BLaER1 treated with 17β-estradiol and CSF1 and Interleukin-3, amounts not matched to agents 10 nM and 100 nM (cell line): ENCODE measurements at regions not wholly inside any gene's neighbourhood (a gene's known extent, or its start where the extent isn't known, plus 50 kb on each side); places are given as distances from the start of the nearest gene placed in this dataset.

ENCODE experiments used
- H3K27ac ChIP-seq, 11 experiments: shearing (Covaris generic); formaldehyde crosslinking; 2 replicates each; pipeline ENCODE4 v1.8.1; 2022
- H3K27me3 ChIP-seq, 11 experiments: shearing (Covaris generic); formaldehyde crosslinking; 2 replicates each; pipeline ENCODE4 v1.8.1; 2022
- H3K36me3 ChIP-seq, 11 experiments: shearing (Covaris generic); formaldehyde crosslinking; 2 replicates each; pipeline ENCODE4 v1.8.1; 2022
- H3K4me1 ChIP-seq, 10 experiments: shearing (Covaris generic); formaldehyde crosslinking; 2 replicates each; pipeline ENCODE4 v1.8.1; 2022
- H3K4me2 ChIP-seq, 11 experiments: shearing (Covaris generic); formaldehyde crosslinking; 2 replicates each; pipeline ENCODE4 v1.8.1; 2022
- H3K4me3 ChIP-seq, 10 experiments: shearing (Covaris generic); formaldehyde crosslinking; 2 replicates each; pipeline ENCODE4 v1.8.1; 2022
- H3K9ac ChIP-seq, 11 experiments: shearing (Covaris generic); formaldehyde crosslinking; 2 replicates each; pipeline ENCODE4 v1.8.1; 2022
- H3K9me3 ChIP-seq, 11 experiments: shearing (Covaris generic); formaldehyde crosslinking; replicated peaks in 1 of 11; 2 replicates each; pipeline ENCODE4 v1.8.1; 2022
- H4K20me1 ChIP-seq, 11 experiments: shearing (Covaris generic); formaldehyde crosslinking; 2 replicates each; pipeline ENCODE4 v1.8.1; 2022
- Cebpa-rat ChIP-seq, 11 experiments: shearing (Covaris generic); IDR thresholded peaks; 2 replicates each; pipeline ENCODE4 v1.8.1; 2022

DNA sequence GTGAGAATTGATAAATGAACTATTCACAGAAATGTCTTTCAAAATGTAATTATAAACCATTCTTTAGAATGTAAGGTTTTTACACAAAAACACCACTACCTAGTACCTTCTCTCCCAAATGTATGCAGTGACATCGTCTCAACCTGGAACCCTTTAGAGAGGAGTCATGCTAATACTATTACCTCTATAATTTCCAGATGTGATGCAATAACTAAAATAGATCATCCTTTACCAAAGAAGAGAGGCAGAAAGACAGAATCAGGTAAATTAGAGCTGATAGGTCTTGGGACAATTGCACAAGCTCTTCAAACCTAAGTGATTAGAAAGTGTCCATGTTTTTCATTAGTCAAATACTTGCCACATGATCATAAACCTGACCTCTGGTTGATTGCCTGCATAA is 96.7 kb downstream of the HDGFL1 start:
- Histone ChIP-seq H3K36me3 (no peaks in the 10 kb centered on the region), H3K27ac (no peak overlapping the region), H4K20me1 (no peaks in the 10 kb centered on the region), H3K4me3 (no peak overlapping the region), H3K4me1 (peaks cover 0 to 16% (median 10%) of the 10 kb centered on the region in 10 experiments; a peak in 14 of 20 replicates), H3K9me3 (no peaks in the 10 kb centered on the region; a peak in 1 of 22 replicates), H3K4me2 (no peak overlapping the region), H3K9ac (no peak overlapping the region), H3K27me3 (no peaks in the 10 kb centered on the region)
- peak in 2 of 11 experiments; percentile 38 to 42; a peak in 2 of 22 replicates for TF ChIP-seq Cebpa-rat (IDR thresholded peaks at IDR 0.05)

DNA sequence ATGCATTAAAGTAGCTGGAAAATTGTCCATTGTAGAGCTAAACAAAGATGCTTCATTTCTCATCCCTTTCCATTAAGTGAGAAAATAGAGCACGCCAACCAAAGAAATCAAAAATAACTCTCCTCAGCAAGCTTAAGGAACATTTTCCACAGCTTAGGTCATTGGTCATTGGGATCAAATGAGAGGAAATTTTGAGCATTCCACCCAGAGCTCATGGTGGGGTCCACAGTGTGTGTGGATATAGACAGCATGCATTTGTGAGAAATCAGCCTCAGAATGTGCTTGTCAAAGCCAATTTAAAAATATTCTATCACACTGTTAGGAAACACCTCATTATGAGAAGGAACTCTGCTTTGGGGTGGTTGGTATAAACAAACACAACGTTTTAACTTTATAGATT is 97.2 kb downstream of the HDGFL1 start:
- Histone ChIP-seq H3K4me2 (no peak overlapping the region), H3K9me3 (no peaks in the 10 kb centered on the region; a peak in 1 of 22 replicates), H3K36me3 (no peaks in the 10 kb centered on the region), H3K27ac (no peak overlapping the region), H4K20me1 (no peaks in the 10 kb centered on the region), H3K4me3 (no peak overlapping the region), H3K9ac (no peak overlapping the region), H3K27me3 (no peaks in the 10 kb centered on the region), H3K4me1 (peaks cover 0 to 18% (median 12%) of the 10 kb centered on the region in 10 experiments; a peak in 14 of 20 replicates)
- no peak for TF ChIP-seq Cebpa-rat (IDR thresholded peaks at IDR 0.05)

DNA sequence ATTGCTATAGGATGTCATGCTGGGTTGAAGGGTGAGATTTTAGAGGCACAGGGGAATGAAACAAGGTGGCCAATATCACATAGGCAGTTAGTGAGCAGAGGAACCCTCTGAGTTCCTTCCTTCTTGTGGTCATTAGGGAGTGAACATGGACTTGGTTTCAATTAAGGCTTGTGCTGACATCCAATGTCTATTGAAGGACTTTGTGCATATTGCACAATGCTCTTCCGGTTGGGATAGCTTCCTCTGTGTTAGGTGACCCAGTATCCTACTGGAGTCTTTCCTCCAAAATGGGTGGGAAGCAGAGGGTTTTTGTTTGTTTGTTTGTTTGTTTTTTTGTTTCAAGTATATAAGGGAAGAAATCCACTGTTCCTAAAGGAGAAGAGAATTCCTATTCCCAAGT is 98.5 kb downstream of the HDGFL1 start:
- peak in 1 of 11 experiments; percentile 10; a peak in 1 of 22 replicates for TF ChIP-seq Cebpa-rat (IDR thresholded peaks at IDR 0.05)
- no peaks in the 10 kb centered on the region for H3K36me3 ChIP-seq
- peaks cover 0 to 18% (median 12%) of the 10 kb centered on the region in 10 experiments; a peak in 14 of 20 replicates for H3K4me1 ChIP-seq
- H3K9ac ChIP-seq, result no peak overlapping the region
- H3K27me3 ChIP-seq, result no peaks in the 10 kb centered on the region
- H3K9me3 ChIP-seq, result no peaks in the 10 kb centered on the region; a peak in 1 of 22 replicates
- peak overlapping the region in 3 of 11 experiments; percentile 7 to 23 (median 13); a peak in 1 of 22 replicates for H3K4me2 ChIP-seq
- H3K27ac ChIP-seq, result no peak overlapping the region
- no peak overlapping the region for H3K4me3 ChIP-seq
- H4K20me1 ChIP-seq, result no peaks in the 10 kb centered on the region

DNA sequence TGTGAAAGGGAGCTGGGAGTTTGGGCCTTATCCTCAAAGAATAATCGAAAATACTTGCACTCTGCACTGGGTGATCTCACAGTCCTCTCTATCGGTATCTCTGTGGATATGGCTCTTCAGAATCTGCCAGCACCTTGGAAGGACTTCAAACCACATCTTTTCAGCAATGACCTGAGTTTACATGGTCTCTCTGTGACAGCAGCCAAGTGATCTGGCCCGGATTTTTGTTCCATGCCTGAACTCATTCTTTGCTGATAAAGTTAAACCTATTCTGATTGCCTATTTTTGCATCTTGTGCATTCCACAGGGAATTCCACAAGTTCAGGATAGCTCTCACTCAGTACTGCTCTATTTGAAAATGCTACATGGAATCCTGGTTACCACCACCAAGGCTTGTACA is 98.9 kb downstream of the HDGFL1 start:
- Histone ChIP-seq H3K9ac (no peak overlapping the region), H3K4me3 (no peak overlapping the region), H3K27me3 (no peaks in the 10 kb centered on the region), H3K9me3 (no peaks in the 10 kb centered on the region; a peak in 1 of 22 replicates), H4K20me1 (no peaks in the 10 kb centered on the region), H3K4me2 (peak overlapping the region in 1 of 11 experiments; percentile 23; a peak in 1 of 22 replicates), H3K27ac (no peak overlapping the region), H3K36me3 (no peaks in the 10 kb centered on the region), H3K4me1 (peaks cover 0 to 18% (median 12%) of the 10 kb centered on the region in 10 experiments; a peak in 14 of 20 replicates)
- TF ChIP-seq Cebpa-rat (IDR thresholded peaks at IDR 0.05), result no peak

GRCh38 chr6:22668717-22669116 is 99.4 kb downstream of the HDGFL1 start:
- Histone ChIP-seq H3K9me3 (no peaks in the 10 kb centered on the region; a peak in 1 of 22 replicates), H3K4me1 (peaks cover 0 to 18% (median 12%) of the 10 kb centered on the region in 10 experiments; a peak in 14 of 20 replicates), H3K36me3 (no peaks in the 10 kb centered on the region), H3K4me2 (no peak overlapping the region), H3K4me3 (no peak overlapping the region), H3K27me3 (no peaks in the 10 kb centered on the region), H3K27ac (no peak overlapping the region), H4K20me1 (no peaks in the 10 kb centered on the region), H3K9ac (no peak overlapping the region)
- TF ChIP-seq Cebpa-rat (IDR thresholded peaks at IDR 0.05), result no peak

DNA sequence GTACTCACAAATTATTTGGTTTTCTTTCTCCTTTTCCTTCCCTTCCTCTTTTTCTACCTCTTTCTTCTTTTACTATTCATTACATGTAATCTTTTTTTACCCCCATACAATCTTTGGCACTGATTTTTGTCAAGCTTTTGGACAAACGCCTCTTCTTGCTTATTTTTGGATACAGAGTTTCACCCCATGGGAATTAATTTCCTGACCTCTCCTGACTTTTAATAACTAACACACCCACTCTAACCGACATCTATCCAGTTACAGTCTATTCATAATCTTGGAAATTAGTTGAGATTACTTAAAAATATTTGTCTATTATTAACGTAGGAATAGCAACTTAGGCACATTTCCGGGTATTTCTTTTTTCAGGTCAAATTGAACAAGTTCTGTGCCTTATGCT is 101.2 kb downstream of the HDGFL1 start:
- no peak overlapping the region for H3K9ac ChIP-seq
- peak overlapping the region in 7 of 11 experiments; percentile 15 to 62 (median 45); a peak in 12 of 22 replicates for H3K4me2 ChIP-seq
- H3K27me3 ChIP-seq, result no peaks in the 10 kb centered on the region
- H3K9me3 ChIP-seq, result no peaks in the 10 kb centered on the region
- no peak overlapping the region for H3K4me3 ChIP-seq
- H4K20me1 ChIP-seq, result no peaks in the 10 kb centered on the region
- no peak overlapping the region for H3K27ac ChIP-seq
- H3K4me1 ChIP-seq, result peaks cover 0 to 18% (median 12%) of the 10 kb centered on the region in 10 experiments; a peak in 14 of 20 replicates
- H3K36me3 ChIP-seq, result no peaks in the 10 kb centered on the region
- TF ChIP-seq Cebpa-rat (IDR thresholded peaks at IDR 0.05), result no peak

- H3K27ac ChIP-seq, result no peak overlapping the region
- no peak for TF ChIP-seq Cebpa-rat (IDR thresholded peaks at IDR 0.05)
- H3K9ac ChIP-seq, result no peak overlapping the region
- no peaks in the 10 kb centered on the region for H3K9me3 ChIP-seq
- no peaks in the 10 kb centered on the region for H3K27me3 ChIP-seq
- H3K4me1 ChIP-seq, result peaks cover 0 to 18% (median 8%) of the 10 kb centered on the region in 10 experiments; a peak in 14 of 20 replicates
- H3K36me3 ChIP-seq, result no peaks in the 10 kb centered on the region
- no peak overlapping the region for H3K4me2 ChIP-seq
- H3K4me3 ChIP-seq, result no peak overlapping the region
- H4K20me1 ChIP-seq, result no peaks in the 10 kb centered on the region
Observed at GRCh38 chr6:22673474-22673873, 104.1 kb downstream of the HDGFL1 start.

DNA sequence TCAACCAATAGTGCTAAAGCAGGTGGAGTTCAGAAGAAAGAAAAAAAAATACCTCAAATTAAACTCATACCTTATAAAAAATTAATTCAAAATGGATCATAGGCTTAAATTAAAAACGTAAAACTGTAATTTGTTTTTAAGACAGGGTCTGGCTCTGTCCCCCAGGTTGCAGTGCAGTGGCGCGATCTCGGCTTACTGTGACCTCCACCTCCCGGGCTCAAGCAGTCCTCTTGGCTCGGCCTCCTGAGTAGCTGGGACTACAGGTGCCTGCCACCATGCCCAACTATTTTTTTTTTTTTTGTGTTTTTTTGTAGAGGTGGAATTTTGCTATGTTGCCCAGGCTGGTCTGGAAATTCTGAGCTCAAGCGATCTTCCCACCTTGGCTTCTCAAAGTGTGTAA is 111.6 kb downstream of the HDGFL1 start:
- Histone ChIP-seq H3K9ac (no peak overlapping the region), H3K4me2 (no peak overlapping the region), H3K9me3 (no peaks in the 10 kb centered on the region), H3K27ac (no peak overlapping the region), H3K36me3 (no peaks in the 10 kb centered on the region), H3K4me1 (no peaks in the 10 kb centered on the region), H3K4me3 (no peak overlapping the region), H3K27me3 (no peaks in the 10 kb centered on the region), H4K20me1 (no peaks in the 10 kb centered on the region)
- no peak for TF ChIP-seq Cebpa-rat (IDR thresholded peaks at IDR 0.05)

GRCh38 chr6:22681761-22682160 is 112.4 kb downstream of the HDGFL1 start:
- H3K27me3 ChIP-seq, result no peaks in the 10 kb centered on the region
- no peaks in the 10 kb centered on the region for H3K36me3 ChIP-seq
- H3K27ac ChIP-seq, result no peak overlapping the region
- no peaks in the 10 kb centered on the region for H3K4me1 ChIP-seq
- no peaks in the 10 kb centered on the region for H3K9me3 ChIP-seq
- no peak for TF ChIP-seq Cebpa-rat (IDR thresholded peaks at IDR 0.05)
- no peak overlapping the region for H3K4me3 ChIP-seq
- no peak overlapping the region for H3K9ac ChIP-seq
- H3K4me2 ChIP-seq, result no peak overlapping the region
- no peaks in the 10 kb centered on the region for H4K20me1 ChIP-seq

DNA sequence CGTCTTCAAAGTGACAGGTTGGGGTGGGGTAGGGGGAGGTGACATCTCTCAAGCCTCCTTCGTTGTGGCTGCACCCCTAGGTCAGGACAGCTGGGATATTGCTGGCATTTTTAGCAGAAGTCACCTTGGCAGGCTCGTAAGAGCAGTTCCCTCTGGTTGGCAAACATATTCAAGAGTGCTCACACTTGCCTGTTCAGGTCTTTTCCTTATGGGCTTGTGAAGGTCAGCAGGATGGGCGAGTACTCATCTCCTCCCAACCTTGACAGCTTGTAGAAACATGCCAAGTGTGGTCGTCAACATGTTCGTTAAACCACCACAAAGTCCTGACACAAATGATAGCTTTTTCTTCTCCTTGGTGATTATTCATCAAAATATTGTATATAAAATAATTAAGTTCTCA is 113.6 kb downstream of the HDGFL1 start:
- Histone ChIP-seq H3K9me3 (no peaks in the 10 kb centered on the region), H3K4me2 (no peak overlapping the region), H4K20me1 (no peaks in the 10 kb centered on the region), H3K36me3 (no peaks in the 10 kb centered on the region), H3K27me3 (no peaks in the 10 kb centered on the region), H3K4me3 (no peak overlapping the region), H3K4me1 (no peaks in the 10 kb centered on the region), H3K9ac (no peak overlapping the region), H3K27ac (no peak overlapping the region)
- no peak for TF ChIP-seq Cebpa-rat (IDR thresholded peaks at IDR 0.05)
